ENCODE measurements at regions not wholly inside any gene's neighbourhood (a gene's known extent, or its start where the extent isn't known, plus 50 kb on each side); places are given as distances from the start of the nearest gene placed in this dataset.

DNA sequence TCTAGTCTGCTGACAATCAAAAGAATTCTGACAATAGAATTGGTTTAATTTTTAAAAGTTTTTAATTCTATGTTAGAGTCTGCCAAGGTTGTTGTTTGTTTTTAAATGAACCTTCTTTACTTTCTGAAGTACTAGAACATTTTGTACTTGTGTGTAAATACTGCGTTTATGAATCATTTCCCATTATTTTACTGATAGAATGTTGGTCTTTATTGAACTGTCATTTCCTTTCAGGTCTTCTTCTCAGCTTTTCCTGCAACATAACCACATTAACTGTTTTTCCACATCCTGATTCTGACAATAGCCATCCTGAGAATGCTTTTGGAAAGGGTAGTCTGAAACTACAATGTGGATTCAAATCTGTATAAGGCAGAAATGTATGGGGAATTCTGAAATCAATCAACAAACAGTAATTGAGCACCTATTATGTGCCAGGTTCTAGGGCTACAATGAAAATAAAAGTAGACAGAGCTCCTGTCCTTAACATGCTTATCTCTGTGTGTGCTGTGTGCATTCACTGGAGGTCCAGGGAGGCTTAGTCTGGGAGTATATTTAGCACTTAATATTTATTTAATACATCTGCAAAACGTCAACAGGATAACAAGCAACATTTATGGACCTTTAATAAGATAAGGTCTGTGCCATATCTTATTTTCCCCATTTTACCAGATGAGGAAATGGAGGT is 73.1 kb upstream of the SLC38A2 start (continued):
- TF ChIP-seq, protein P1, sequence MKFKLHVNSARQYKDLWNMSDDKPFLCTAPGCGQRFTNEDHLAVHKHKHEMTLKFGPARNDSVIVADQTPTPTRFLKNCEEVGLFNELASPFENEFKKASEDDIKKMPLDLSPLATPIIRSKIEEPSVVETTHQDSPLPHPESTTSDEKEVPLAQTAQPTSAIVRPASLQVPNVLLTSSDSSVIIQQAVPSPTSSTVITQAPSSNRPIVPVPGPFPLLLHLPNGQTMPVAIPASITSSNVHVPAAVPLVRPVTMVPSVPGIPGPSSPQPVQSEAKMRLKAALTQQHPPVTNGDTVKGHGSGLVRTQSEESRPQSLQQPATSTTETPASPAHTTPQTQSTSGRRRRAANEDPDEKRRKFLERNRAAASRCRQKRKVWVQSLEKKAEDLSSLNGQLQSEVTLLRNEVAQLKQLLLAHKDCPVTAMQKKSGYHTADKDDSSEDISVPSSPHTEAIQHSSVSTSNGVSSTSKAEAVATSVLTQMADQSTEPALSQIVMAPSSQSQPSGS (IDR thresholded peaks at IDR 0.05; ENCODE audit: low read length): no peak
- TF ChIP-seq CHD2 (IDR thresholded peaks at IDR 0.05; ENCODE audit: low read length) (no peak), SP1 (IDR thresholded peaks at IDR 0.05; ENCODE audit: low read depth, low read length) (no peak), YY1 (IDR thresholded peaks at IDR 0.05; ENCODE audit: low read depth, low read length) (no peak), POU5F1 (IDR thresholded peaks at IDR 0.05; ENCODE audit: low read depth, low read length) (no peak)
- TF ChIP-seq, protein P2, sequence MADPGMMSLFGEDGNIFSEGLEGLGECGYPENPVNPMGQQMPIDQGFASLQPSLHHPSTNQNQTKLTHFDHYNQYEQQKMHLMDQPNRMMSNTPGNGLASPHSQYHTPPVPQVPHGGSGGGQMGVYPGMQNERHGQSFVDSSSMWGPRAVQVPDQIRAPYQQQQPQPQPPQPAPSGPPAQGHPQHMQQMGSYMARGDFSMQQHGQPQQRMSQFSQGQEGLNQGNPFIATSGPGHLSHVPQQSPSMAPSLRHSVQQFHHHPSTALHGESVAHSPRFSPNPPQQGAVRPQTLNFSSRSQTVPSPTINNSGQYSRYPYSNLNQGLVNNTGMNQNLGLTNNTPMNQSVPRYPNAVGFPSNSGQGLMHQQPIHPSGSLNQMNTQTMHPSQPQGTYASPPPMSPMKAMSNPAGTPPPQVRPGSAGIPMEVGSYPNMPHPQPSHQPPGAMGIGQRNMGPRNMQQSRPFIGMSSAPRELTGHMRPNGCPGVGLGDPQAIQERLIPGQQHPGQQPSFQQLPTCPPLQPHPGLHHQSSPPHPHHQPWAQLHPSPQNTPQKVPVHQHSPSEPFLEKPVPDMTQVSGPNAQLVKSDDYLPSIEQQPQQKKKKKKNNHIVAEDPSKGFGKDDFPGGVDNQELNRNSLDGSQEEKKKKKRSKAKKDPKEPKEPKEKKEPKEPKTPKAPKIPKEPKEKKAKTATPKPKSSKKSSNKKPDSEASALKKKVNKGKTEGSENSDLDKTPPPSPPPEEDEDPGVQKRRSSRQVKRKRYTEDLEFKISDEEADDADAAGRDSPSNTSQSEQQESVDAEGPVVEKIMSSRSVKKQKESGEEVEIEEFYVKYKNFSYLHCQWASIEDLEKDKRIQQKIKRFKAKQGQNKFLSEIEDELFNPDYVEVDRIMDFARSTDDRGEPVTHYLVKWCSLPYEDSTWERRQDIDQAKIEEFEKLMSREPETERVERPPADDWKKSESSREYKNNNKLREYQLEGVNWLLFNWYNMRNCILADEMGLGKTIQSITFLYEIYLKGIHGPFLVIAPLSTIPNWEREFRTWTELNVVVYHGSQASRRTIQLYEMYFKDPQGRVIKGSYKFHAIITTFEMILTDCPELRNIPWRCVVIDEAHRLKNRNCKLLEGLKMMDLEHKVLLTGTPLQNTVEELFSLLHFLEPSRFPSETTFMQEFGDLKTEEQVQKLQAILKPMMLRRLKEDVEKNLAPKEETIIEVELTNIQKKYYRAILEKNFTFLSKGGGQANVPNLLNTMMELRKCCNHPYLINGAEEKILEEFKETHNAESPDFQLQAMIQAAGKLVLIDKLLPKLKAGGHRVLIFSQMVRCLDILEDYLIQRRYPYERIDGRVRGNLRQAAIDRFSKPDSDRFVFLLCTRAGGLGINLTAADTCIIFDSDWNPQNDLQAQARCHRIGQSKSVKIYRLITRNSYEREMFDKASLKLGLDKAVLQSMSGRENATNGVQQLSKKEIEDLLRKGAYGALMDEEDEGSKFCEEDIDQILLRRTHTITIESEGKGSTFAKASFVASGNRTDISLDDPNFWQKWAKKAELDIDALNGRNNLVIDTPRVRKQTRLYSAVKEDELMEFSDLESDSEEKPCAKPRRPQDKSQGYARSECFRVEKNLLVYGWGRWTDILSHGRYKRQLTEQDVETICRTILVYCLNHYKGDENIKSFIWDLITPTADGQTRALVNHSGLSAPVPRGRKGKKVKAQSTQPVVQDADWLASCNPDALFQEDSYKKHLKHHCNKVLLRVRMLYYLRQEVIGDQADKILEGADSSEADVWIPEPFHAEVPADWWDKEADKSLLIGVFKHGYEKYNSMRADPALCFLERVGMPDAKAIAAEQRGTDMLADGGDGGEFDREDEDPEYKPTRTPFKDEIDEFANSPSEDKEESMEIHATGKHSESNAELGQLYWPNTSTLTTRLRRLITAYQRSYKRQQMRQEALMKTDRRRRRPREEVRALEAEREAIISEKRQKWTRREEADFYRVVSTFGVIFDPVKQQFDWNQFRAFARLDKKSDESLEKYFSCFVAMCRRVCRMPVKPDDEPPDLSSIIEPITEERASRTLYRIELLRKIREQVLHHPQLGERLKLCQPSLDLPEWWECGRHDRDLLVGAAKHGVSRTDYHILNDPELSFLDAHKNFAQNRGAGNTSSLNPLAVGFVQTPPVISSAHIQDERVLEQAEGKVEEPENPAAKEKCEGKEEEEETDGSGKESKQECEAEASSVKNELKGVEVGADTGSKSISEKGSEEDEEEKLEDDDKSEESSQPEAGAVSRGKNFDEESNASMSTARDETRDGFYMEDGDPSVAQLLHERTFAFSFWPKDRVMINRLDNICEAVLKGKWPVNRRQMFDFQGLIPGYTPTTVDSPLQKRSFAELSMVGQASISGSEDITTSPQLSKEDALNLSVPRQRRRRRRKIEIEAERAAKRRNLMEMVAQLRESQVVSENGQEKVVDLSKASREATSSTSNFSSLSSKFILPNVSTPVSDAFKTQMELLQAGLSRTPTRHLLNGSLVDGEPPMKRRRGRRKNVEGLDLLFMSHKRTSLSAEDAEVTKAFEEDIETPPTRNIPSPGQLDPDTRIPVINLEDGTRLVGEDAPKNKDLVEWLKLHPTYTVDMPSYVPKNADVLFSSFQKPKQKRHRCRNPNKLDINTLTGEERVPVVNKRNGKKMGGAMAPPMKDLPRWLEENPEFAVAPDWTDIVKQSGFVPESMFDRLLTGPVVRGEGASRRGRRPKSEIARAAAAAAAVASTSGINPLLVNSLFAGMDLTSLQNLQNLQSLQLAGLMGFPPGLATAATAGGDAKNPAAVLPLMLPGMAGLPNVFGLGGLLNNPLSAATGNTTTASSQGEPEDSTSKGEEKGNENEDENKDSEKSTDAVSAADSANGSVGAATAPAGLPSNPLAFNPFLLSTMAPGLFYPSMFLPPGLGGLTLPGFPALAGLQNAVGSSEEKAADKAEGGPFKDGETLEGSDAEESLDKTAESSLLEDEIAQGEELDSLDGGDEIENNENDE (IDR thresholded peaks at IDR 0.05; ENCODE audit: insufficient replicate concordance, low read length): no peak
- TF ChIP-seq, protein P3, sequence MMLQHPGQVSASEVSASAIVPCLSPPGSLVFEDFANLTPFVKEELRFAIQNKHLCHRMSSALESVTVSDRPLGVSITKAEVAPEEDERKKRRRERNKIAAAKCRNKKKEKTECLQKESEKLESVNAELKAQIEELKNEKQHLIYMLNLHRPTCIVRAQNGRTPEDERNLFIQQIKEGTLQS (IDR thresholded peaks at IDR 0.05; ENCODE audit: insufficient read depth, low read depth, low read length): no peak
